Lung (tissue), 11 donors: ENCODE measurements at regions not wholly inside any gene's neighbourhood (a gene's known extent, or its start where the extent isn't known, plus 50 kb on each side); places are given as distances from the start of the nearest gene placed in this dataset.
A peak's percentile ranks its signal among the peaks of the same experiment; 100 is the strongest.

Experiments
- ATAC-seq: fragments of 200-7000 bp; cut with Tn5 transposase; one replicate; pipeline ENCODE4 v1.9.1; 2020; ENCODE audit warnings: moderate number of reproducible peaks; ENCODE audit not compliant: insufficient read depth, low FRiP score
- DNase-seq, 3 donors: peaks; one replicate each; pipeline ENCODE4 v3.0.0-alpha.2; 2013 to 2017
- H3K27ac ChIP-seq, 2 donors: one replicate each; pipeline ENCODE4 v1.5.1; 2013; ENCODE audit warnings: mild to moderate bottlenecking in 2 of 2, moderate library complexity in 2 of 2, control low read depth in 1 of 2, inconsistent platforms in 1 of 2, low read depth in 1 of 2, low read length in 1 of 2
- H3K27me3 ChIP-seq, 3 donors: one replicate each; pipeline ENCODE4 v1.5.1; 2013; ENCODE audit warnings: low read length in 2 of 3; ENCODE audit not compliant: control insufficient read depth in 3 of 3, insufficient read depth in 3 of 3
- H3K36me3 ChIP-seq, 4 donors: one replicate each; pipeline ENCODE4 v1.5.1; 2013; ENCODE audit warnings: low read length in 4 of 4, mild to moderate bottlenecking in 1 of 4, moderate library complexity in 1 of 4; ENCODE audit not compliant: control insufficient read depth in 4 of 4, insufficient read depth in 4 of 4
- H3K4me1 ChIP-seq, 5 donors: one replicate each; pipeline ENCODE4 v1.5.1; 2013; ENCODE audit warnings: low read length in 5 of 5, mild to moderate bottlenecking in 2 of 5, moderate library complexity in 1 of 5; ENCODE audit not compliant: control insufficient read depth in 5 of 5, insufficient read depth in 5 of 5
- H3K4me3 ChIP-seq: one replicate; pipeline ENCODE4 v1.5.1; 2013; ENCODE audit warnings: mild to moderate bottlenecking, control low read depth, moderate library complexity
- H3K9ac ChIP-seq, 2 donors: one replicate each; pipeline ENCODE4 v1.5.1; 2013; ENCODE audit warnings: low read length in 2 of 2, control low read depth in 1 of 2; ENCODE audit not compliant: insufficient read depth in 1 of 2
- H3K9me3 ChIP-seq, 4 donors: one replicate each; pipeline ENCODE4 v1.5.1; 2013; ENCODE audit warnings: low read length in 3 of 4, mild to moderate bottlenecking in 1 of 4, moderate library complexity in 1 of 4; ENCODE audit not compliant: control insufficient read depth in 4 of 4, insufficient read depth in 3 of 4
- WGBS, 2 donors: extraction: QIAGEN DNeasy Blood & Tissue Kit; methylation state at CpG; one replicate each; pipeline ENCODE4 v1.1.7; 2013; 5-methylcytosine and 5-hydroxymethylcytosine counted together
- TF ChIP-seq, protein P1 (sequence below): IDR thresholded peaks from 2 replicates; pipeline ENCODE4 v1.5.1; 2012; ENCODE audit warnings: mild to moderate bottlenecking; ENCODE audit errors: control extremely low read depth, extremely low read depth
- donor health status: control.
- donor health status: control.
- donor health status: Bipolar disorder and iron deficiency.
- donor health status: healthy.
- donor health status: DM: yes; HTN: yes; CAD: no.

DNA sequence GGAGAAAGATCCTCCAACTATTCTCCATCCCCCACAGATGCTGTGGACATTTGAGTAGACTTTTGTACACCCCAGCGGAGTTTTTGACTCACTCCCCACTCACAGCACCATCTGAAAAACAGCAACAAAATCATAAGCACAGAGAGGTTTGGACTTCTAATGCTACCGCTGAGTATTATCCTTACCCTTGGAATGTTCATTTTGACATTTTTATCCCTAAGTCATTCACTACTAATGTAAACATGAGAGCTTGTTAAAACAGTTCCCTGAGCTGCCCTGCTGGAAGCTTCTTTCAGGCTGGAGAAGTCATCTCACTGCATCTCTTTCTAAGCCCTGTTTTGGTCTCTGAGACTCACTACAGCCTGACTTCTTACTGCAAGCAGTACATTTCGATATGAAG is 1045.9 kb downstream of the MCTP2 start:
- 74 to 87% methylated on average over 3 of the region's 3 CpGs for WGBS, 2 donors
- no peak overlapping the region for H3K27ac ChIP-seq
- no peak overlapping the region for H3K4me3 ChIP-seq
- no peak overlapping the region for H3K9ac ChIP-seq
- no peaks in the 10 kb centered on the region for H3K9me3 ChIP-seq
- H3K36me3 ChIP-seq = no peaks in the 10 kb centered on the region
- DNase-seq = peak in 1 of 3 donors; percentile 46
- peaks cover 0 to 2% (median 0%) of the 10 kb centered on the region in 3 donors for H3K27me3 ChIP-seq
- TF ChIP-seq, protein P1, sequence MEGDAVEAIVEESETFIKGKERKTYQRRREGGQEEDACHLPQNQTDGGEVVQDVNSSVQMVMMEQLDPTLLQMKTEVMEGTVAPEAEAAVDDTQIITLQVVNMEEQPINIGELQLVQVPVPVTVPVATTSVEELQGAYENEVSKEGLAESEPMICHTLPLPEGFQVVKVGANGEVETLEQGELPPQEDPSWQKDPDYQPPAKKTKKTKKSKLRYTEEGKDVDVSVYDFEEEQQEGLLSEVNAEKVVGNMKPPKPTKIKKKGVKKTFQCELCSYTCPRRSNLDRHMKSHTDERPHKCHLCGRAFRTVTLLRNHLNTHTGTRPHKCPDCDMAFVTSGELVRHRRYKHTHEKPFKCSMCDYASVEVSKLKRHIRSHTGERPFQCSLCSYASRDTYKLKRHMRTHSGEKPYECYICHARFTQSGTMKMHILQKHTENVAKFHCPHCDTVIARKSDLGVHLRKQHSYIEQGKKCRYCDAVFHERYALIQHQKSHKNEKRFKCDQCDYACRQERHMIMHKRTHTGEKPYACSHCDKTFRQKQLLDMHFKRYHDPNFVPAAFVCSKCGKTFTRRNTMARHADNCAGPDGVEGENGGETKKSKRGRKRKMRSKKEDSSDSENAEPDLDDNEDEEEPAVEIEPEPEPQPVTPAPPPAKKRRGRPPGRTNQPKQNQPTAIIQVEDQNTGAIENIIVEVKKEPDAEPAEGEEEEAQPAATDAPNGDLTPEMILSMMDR = no peak
- peaks cover 0 to 29% (median 6%) of the 10 kb centered on the region in 5 donors for H3K4me1 ChIP-seq
- no peak for ATAC-seq

- DNase-seq (peak; percentile 25 to 96 (median 91)), ATAC-seq (no peak)
- Histone ChIP-seq H3K36me3 (no peaks in the 10 kb centered on the region), H3K9me3 (no peaks in the 10 kb centered on the region), H3K4me1 (peaks cover 0 to 31% (median 6%) of the 10 kb centered on the region in 5 donors), H3K27me3 (peaks cover 0 to 2% (median 0%) of the 10 kb centered on the region in 3 donors), H3K4me3 (no peak overlapping the region), H3K9ac (peak overlapping the region in 1 of 2 donors; percentile 52), H3K27ac (no peak overlapping the region)
- 76 to 83% methylated on average over 6 of the region's 6 CpGs for WGBS, 2 donors
- TF ChIP-seq, protein P1 = no peak
These were observed 1047.3 kb downstream of the MCTP2 start for GRCh38 chr15:95278532-95279245.

DNA sequence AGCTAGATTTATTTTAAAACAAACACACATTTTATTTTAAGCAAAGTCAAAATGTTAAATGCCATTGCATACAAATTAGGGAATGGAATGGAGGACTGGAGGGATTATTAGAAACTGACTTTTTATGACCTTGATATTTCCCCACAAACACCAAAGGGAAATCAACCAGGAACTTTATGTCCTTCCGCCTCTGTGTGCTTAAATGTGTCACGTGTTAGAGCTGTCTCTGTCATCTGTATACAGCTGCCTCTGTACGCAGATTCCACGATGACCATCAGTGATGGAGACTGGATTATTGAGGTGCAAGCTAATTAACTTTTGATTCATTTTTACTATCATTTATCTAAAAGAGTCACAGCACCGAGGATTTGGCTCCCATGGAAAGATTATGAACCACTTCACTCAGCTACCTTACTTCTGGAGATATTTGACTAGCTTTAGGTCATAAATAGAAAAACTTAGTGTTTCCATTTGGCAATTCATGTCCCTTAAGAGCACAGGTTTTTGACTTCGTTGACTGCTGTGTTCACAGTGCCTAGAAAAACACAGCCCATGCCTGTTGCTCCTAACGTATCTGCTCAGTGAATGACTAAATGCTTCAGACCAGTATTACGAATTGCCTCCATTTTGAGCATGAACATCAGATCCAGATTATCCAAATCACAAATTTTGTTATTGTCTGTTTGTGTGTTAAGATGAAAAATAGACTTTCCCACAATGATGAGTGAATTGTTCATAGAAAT is 1048.1 kb downstream of the MCTP2 start:
- H3K4me1 ChIP-seq = peaks cover 0 to 37% (median 6%) of the 10 kb centered on the region in 5 donors
- peaks cover 0 to 2% (median 0%) of the 10 kb centered on the region in 3 donors for H3K27me3 ChIP-seq
- 78 to 86% methylated on average over 8 of the region's 8 CpGs for WGBS, 2 donors
- H3K4me3 ChIP-seq = no peak overlapping the region
- no peaks in the 10 kb centered on the region for H3K36me3 ChIP-seq
- H3K27ac ChIP-seq = no peak overlapping the region
- no peaks in the 10 kb centered on the region for H3K9me3 ChIP-seq
- no peak for ATAC-seq
- TF ChIP-seq, protein P1 = no peak
- DNase-seq = no peak
- no peak overlapping the region for H3K9ac ChIP-seq
